ENCODE measurements at regions not wholly inside any gene's neighbourhood (a gene's known extent, or its start where the extent isn't known, plus 50 kb on each side); places are given as distances from the start of the nearest gene placed in this dataset.

- Mint-ChIP-seq H3K4me1 (ENCODE audit: low read depth) (peaks cover 12% of the 10 kb centered on the region), H3K27ac (ENCODE audit: unreplicated experiment) (no peak overlapping the region)
- DNase-seq (ENCODE audit: low spot score) = no peak
These were observed 110.4 kb upstream of the KL start for GRCh38 chr13:32905864-32906180.

DNA sequence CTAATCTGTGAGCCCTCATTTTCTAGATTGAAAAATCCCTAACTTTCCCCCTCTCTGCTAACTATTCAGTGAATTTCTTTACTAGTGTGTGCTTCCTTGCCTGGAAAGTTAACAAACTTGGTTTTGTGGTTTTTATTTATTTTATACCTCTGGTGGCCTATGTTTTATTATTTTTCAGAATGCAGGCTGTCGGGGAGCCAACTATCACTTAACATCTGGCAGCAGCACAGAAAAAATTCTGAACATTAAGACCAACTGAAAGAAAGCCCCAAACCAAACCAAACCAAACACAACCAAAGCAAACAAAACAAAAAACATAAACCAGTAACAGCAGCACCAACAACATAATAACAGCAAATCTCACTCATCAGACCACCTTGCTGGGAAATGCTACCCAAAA lies 109.0 kb upstream of the KL start:
- TF ChIP-seq, protein P1, sequence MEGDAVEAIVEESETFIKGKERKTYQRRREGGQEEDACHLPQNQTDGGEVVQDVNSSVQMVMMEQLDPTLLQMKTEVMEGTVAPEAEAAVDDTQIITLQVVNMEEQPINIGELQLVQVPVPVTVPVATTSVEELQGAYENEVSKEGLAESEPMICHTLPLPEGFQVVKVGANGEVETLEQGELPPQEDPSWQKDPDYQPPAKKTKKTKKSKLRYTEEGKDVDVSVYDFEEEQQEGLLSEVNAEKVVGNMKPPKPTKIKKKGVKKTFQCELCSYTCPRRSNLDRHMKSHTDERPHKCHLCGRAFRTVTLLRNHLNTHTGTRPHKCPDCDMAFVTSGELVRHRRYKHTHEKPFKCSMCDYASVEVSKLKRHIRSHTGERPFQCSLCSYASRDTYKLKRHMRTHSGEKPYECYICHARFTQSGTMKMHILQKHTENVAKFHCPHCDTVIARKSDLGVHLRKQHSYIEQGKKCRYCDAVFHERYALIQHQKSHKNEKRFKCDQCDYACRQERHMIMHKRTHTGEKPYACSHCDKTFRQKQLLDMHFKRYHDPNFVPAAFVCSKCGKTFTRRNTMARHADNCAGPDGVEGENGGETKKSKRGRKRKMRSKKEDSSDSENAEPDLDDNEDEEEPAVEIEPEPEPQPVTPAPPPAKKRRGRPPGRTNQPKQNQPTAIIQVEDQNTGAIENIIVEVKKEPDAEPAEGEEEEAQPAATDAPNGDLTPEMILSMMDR (IDR thresholded peaks at IDR 0.05) = no peak
- H3K4me3 Mint-ChIP-seq (ENCODE audit: unreplicated experiment) = no peak overlapping the region
- H3K36me3 Mint-ChIP-seq (ENCODE audit: low read depth) = no peaks in the 10 kb centered on the region
- H3K27ac Mint-ChIP-seq (ENCODE audit: unreplicated experiment) = no peak overlapping the region
- no peaks in the 10 kb centered on the region for H3K9me3 Mint-ChIP-seq (ENCODE audit: low read depth)
- no peaks in the 10 kb centered on the region for H3K27me3 Mint-ChIP-seq (ENCODE audit: low read depth)
- no peak for DNase-seq (ENCODE audit: low spot score)
- H3K4me1 Mint-ChIP-seq (ENCODE audit: low read depth) = peaks cover 12% of the 10 kb centered on the region

More at GRCh38 chr13:32905864-32906180, 110.4 kb upstream of the KL start:
- no peaks in the 10 kb centered on the region for H3K36me3 Mint-ChIP-seq (ENCODE audit: low read depth)
- H3K4me3 Mint-ChIP-seq (ENCODE audit: unreplicated experiment) = no peak overlapping the region
- H3K27me3 Mint-ChIP-seq (ENCODE audit: low read depth) = no peaks in the 10 kb centered on the region
- no peaks in the 10 kb centered on the region for H3K9me3 Mint-ChIP-seq (ENCODE audit: low read depth)
- TF ChIP-seq, protein P1 (IDR thresholded peaks at IDR 0.05) = no peak

- Mint-ChIP-seq H3K4me1 (ENCODE audit: low read depth) (peaks cover 5% of the 10 kb centered on the region), H3K27me3 (ENCODE audit: low read depth) (no peaks in the 10 kb centered on the region), H3K36me3 (ENCODE audit: low read depth) (peaks cover under 1% of the 10 kb centered on the region), H3K9me3 (ENCODE audit: low read depth) (peaks cover 2% of the 10 kb centered on the region), H3K4me3 (ENCODE audit: unreplicated experiment) (no peak overlapping the region), H3K27ac (ENCODE audit: unreplicated experiment) (no peak overlapping the region)
- DNase-seq (ENCODE audit: low spot score) = no peak
- TF ChIP-seq, protein P1 (IDR thresholded peaks at IDR 0.05) = no peak
These were observed 105.7 kb upstream of the KL start for GRCh38 chr13:32910530-32910929.

- TF ChIP-seq, protein P1 (IDR thresholded peaks at IDR 0.05) = peak; percentile 77
- Mint-ChIP-seq H3K27ac (ENCODE audit: unreplicated experiment) (peak overlapping the region; percentile 19), H3K27me3 (ENCODE audit: low read depth) (no peaks in the 10 kb centered on the region), H3K4me3 (ENCODE audit: unreplicated experiment) (no peak overlapping the region), H3K9me3 (ENCODE audit: low read depth) (peaks cover 9% of the 10 kb centered on the region), H3K4me1 (ENCODE audit: low read depth) (peaks cover 3% of the 10 kb centered on the region), H3K36me3 (ENCODE audit: low read depth) (peaks cover 4% of the 10 kb centered on the region)
- DNase-seq (ENCODE audit: low spot score) = no peak
These were observed 104.7 kb upstream of the KL start for GRCh38 chr13:32911506-32911905.

DNA sequence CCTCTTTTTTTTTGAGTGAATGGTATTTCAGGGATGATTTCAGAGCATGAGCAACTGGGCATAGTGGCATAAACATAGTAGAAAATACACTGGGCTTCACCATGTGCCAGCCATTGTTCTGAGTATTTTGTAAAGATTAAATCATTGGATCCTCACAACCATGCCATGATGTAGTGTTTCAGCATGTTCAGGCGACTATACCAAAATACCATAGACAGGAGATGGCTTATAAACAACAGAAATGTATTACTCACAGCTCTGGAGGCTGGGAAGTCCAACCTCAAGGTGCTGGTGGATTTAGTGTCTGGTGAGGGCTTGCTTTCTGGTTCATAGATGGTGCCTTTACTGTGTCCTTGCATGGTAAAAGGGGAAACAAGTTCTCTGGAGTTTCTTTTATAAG lies 101.5 kb upstream of the KL start:
- Mint-ChIP-seq H3K27me3 (ENCODE audit: low read depth) (no peaks in the 10 kb centered on the region), H3K9me3 (ENCODE audit: low read depth) (peaks cover 21% of the 10 kb centered on the region), H3K27ac (ENCODE audit: unreplicated experiment) (no peak overlapping the region), H3K4me1 (ENCODE audit: low read depth) (peaks cover 8% of the 10 kb centered on the region), H3K36me3 (ENCODE audit: low read depth) (peaks cover 4% of the 10 kb centered on the region), H3K4me3 (ENCODE audit: unreplicated experiment) (no peak overlapping the region)
- TF ChIP-seq, protein P1 (IDR thresholded peaks at IDR 0.05) = no peak
- DNase-seq (ENCODE audit: low spot score) = no peak

Data from chondrocyte (in vitro differentiated cells).